Glutamatergic neuron (in vitro differentiated cells): ENCODE measurements at regions not wholly inside any gene's neighbourhood (a gene's known extent, or its start where the extent isn't known, plus 50 kb on each side); places are given as distances from the start of the nearest gene placed in this dataset.

Experiments
- DNase-seq: peaks from one replicate; pipeline ENCODE4 v3.0.0; 2022
- H3K27ac Mint-ChIP-seq: one replicate; pipeline ENCODE4 v1.8.0; 2020; ENCODE audit warnings: mild to moderate bottlenecking, mixed read lengths, inconsistent platforms; ENCODE audit not compliant: unreplicated experiment
- H3K27me3 Mint-ChIP-seq: one replicate; pipeline ENCODE4 v1.8.0; 2020; ENCODE audit warnings: mild to moderate bottlenecking, moderate library complexity, mixed read lengths, inconsistent platforms; ENCODE audit not compliant: unreplicated experiment
- H3K36me3 Mint-ChIP-seq: one replicate; pipeline ENCODE4 v1.8.0; 2020; ENCODE audit warnings: mild to moderate bottlenecking, mixed read lengths, inconsistent platforms; ENCODE audit not compliant: unreplicated experiment
- H3K4me1 Mint-ChIP-seq: one replicate; pipeline ENCODE4 v1.8.0; 2020; ENCODE audit warnings: mild to moderate bottlenecking, low read depth, mixed read lengths, inconsistent platforms; ENCODE audit not compliant: unreplicated experiment
- H3K4me3 Mint-ChIP-seq: one replicate; pipeline ENCODE4 v1.8.0; 2020; ENCODE audit warnings: mild to moderate bottlenecking, mixed read lengths, inconsistent platforms; ENCODE audit not compliant: unreplicated experiment
- H3K9me3 Mint-ChIP-seq: one replicate; pipeline ENCODE4 v1.8.0; 2020; ENCODE audit warnings: mild to moderate bottlenecking, moderate library complexity, mixed read lengths, inconsistent platforms; ENCODE audit not compliant: unreplicated experiment
- CTCF ChIP-seq: fragments of 200-600 bp; sonication (generic); IDR thresholded peaks from one replicate; pipeline ENCODE4 v1.5.0; 2021; ENCODE audit not compliant: partially characterized antibody, unreplicated experiment

GRCh38 chr2:240205348-240205747 lies 64.9 kb upstream of the OTOS start:
- Mint-ChIP-seq H3K27me3 (peaks cover 1% of the 10 kb centered on the region), H3K27ac (peak overlapping the region; percentile 44)
- no peak for DNase-seq

GRCh38 chr2:240205772-240206171 lies 65.3 kb upstream of the OTOS start:
- H3K4me3 Mint-ChIP-seq, result no peak overlapping the region
- H3K27ac Mint-ChIP-seq, result peak overlapping the region; percentile 43
- peaks cover 28% of the 10 kb centered on the region for H3K4me1 Mint-ChIP-seq
- DNase-seq, result no peak
- peaks cover 10% of the 10 kb centered on the region for H3K9me3 Mint-ChIP-seq
- H3K27me3 Mint-ChIP-seq, result peaks cover 1% of the 10 kb centered on the region
- H3K36me3 Mint-ChIP-seq, result peaks cover 5% of the 10 kb centered on the region
- TF ChIP-seq CTCF, result no peak

More at GRCh38 chr2:240205348-240205747, 64.9 kb upstream of the OTOS start:
- TF ChIP-seq CTCF, result no peak
- no peak overlapping the region for H3K4me3 Mint-ChIP-seq
- H3K9me3 Mint-ChIP-seq, result peaks cover 11% of the 10 kb centered on the region
- peaks cover 31% of the 10 kb centered on the region for H3K4me1 Mint-ChIP-seq
- peaks cover 5% of the 10 kb centered on the region for H3K36me3 Mint-ChIP-seq

GRCh38 chr2:240206630-240207029 lies 66.2 kb upstream of the OTOS start:
- no peak for DNase-seq
- TF ChIP-seq CTCF, result no peak
- Mint-ChIP-seq H3K27ac (no peak overlapping the region), H3K9me3 (peaks cover 8% of the 10 kb centered on the region), H3K4me3 (no peak overlapping the region), H3K4me1 (peaks cover 21% of the 10 kb centered on the region), H3K27me3 (peaks cover 1% of the 10 kb centered on the region), H3K36me3 (peaks cover 5% of the 10 kb centered on the region)

GRCh38 chr2:240207661-240208060 lies 67.2 kb upstream of the OTOS start:
- H3K4me3 Mint-ChIP-seq, result no peak overlapping the region

GRCh38 chr2:240208096-240208495 lies 67.6 kb upstream of the OTOS start:
- peaks cover 1% of the 10 kb centered on the region for H3K27me3 Mint-ChIP-seq
- no peak overlapping the region for H3K27ac Mint-ChIP-seq

More at GRCh38 chr2:240207661-240208060, 67.2 kb upstream of the OTOS start:
- H3K27ac Mint-ChIP-seq, result no peak overlapping the region
- H3K4me1 Mint-ChIP-seq, result peaks cover 17% of the 10 kb centered on the region
- H3K27me3 Mint-ChIP-seq, result peaks cover 1% of the 10 kb centered on the region
- H3K9me3 Mint-ChIP-seq, result peaks cover 8% of the 10 kb centered on the region
- peaks cover 5% of the 10 kb centered on the region for H3K36me3 Mint-ChIP-seq
- no peak for TF ChIP-seq CTCF
- DNase-seq, result no peak

More at GRCh38 chr2:240208096-240208495, 67.6 kb upstream of the OTOS start:
- Mint-ChIP-seq H3K9me3 (peaks cover 5% of the 10 kb centered on the region), H3K4me1 (peaks cover 13% of the 10 kb centered on the region), H3K36me3 (peaks cover 5% of the 10 kb centered on the region), H3K4me3 (no peak overlapping the region)
- TF ChIP-seq CTCF, result no peak
- DNase-seq, result no peak
